ENCODE measurements at regions not wholly inside any gene's neighbourhood (a gene's known extent, or its start where the extent isn't known, plus 50 kb on each side); places are given as distances from the start of the nearest gene placed in this dataset.

GRCh38 chr2:223109341-223109740, 57.4 kb downstream of the KCNE4 start:
- TF ChIP-seq EZH2 (IDR thresholded peaks at IDR 0.05; ENCODE audit: insufficient read depth, low read length): no peak
- TF ChIP-seq CTCF (IDR thresholded peaks at IDR 0.05; ENCODE audit: insufficient read depth, low read depth, low read length): no peak
- Histone ChIP-seq H3K27me3 (ENCODE audit: insufficient read depth, low read length) (no peaks in the 10 kb centered on the region), H3K9me3 (ENCODE audit: insufficient read depth, low read depth, low read length) (no peaks in the 10 kb centered on the region), H4K20me1 (ENCODE audit: insufficient read depth, low read length) (no peaks in the 10 kb centered on the region), H3K79me2 (ENCODE audit: insufficient read depth, low read length) (no peaks in the 10 kb centered on the region), H2AFZ (ENCODE audit: low read depth, low read length) (no peak overlapping the region), H3K4me1 (ENCODE audit: insufficient read depth, low read length) (peaks cover 2% of the 10 kb centered on the region), H3K36me3 (ENCODE audit: insufficient read depth, low read length) (no peaks in the 10 kb centered on the region), H3K4me3 (ENCODE audit: insufficient read depth, low read depth, low read length) (no peak overlapping the region), H3K4me2 (ENCODE audit: low read length) (no peak overlapping the region), H3K27ac (ENCODE audit: low read depth, low read length) (no peak overlapping the region), H3K9ac (ENCODE audit: low read length) (no peak overlapping the region)
- Mint-ChIP-seq H3K9me3 (ENCODE audit: unreplicated experiment) (peaks cover 1% of the 10 kb centered on the region), H3K27ac (ENCODE audit: unreplicated experiment) (no peak overlapping the region), H3K4me1 (ENCODE audit: low read depth, unreplicated experiment) (peaks cover 10% of the 10 kb centered on the region), H3K4me3 (ENCODE audit: unreplicated experiment) (no peak overlapping the region), H3K27me3 (ENCODE audit: low read depth, unreplicated experiment) (no peaks in the 10 kb centered on the region), H3K36me3 (ENCODE audit: low read depth, unreplicated experiment) (no peaks in the 10 kb centered on the region)
- FAIRE-seq: no peak
- peak; percentile 69 for DNase-seq (ENCODE audit: low read depth)

- no peaks in the 10 kb centered on the region for H3K27me3 ChIP-seq (ENCODE audit: insufficient read depth, low read length)
- no peak overlapping the region for H2AFZ ChIP-seq (ENCODE audit: low read depth, low read length)
- DNase-seq (ENCODE audit: low read depth) (no peak), FAIRE-seq (peak; percentile 26)
- no peaks in the 10 kb centered on the region for H3K36me3 ChIP-seq (ENCODE audit: insufficient read depth, low read length)
- Mint-ChIP-seq H3K4me1 (ENCODE audit: low read depth, unreplicated experiment) (peaks cover 10% of the 10 kb centered on the region), H3K27ac (ENCODE audit: unreplicated experiment) (no peak overlapping the region), H3K36me3 (ENCODE audit: low read depth, unreplicated experiment) (no peaks in the 10 kb centered on the region), H3K27me3 (ENCODE audit: low read depth, unreplicated experiment) (peaks cover 2% of the 10 kb centered on the region), H3K4me3 (ENCODE audit: unreplicated experiment) (no peak overlapping the region), H3K9me3 (ENCODE audit: unreplicated experiment) (peaks cover 1% of the 10 kb centered on the region)
- no peak overlapping the region for H3K9ac ChIP-seq (ENCODE audit: low read length)
- no peak overlapping the region for H3K4me3 ChIP-seq (ENCODE audit: insufficient read depth, low read depth, low read length)
- peaks cover 2% of the 10 kb centered on the region for H3K4me1 ChIP-seq (ENCODE audit: insufficient read depth, low read length)
- H3K9me3 ChIP-seq (ENCODE audit: insufficient read depth, low read depth, low read length): no peaks in the 10 kb centered on the region
- TF ChIP-seq EZH2 (IDR thresholded peaks at IDR 0.05; ENCODE audit: insufficient read depth, low read length): no peak
- TF ChIP-seq CTCF (IDR thresholded peaks at IDR 0.05; ENCODE audit: insufficient read depth, low read depth, low read length): no peak
- no peaks in the 10 kb centered on the region for H3K79me2 ChIP-seq (ENCODE audit: insufficient read depth, low read length)
- H3K27ac ChIP-seq (ENCODE audit: low read depth, low read length): no peak overlapping the region
- H3K4me2 ChIP-seq (ENCODE audit: low read length): no peak overlapping the region
- H4K20me1 ChIP-seq (ENCODE audit: insufficient read depth, low read length): no peaks in the 10 kb centered on the region
Measured at GRCh38 chr2:223113161-223113560, 61.2 kb downstream of the KCNE4 start.

- no peak for DNase-seq (ENCODE audit: low read depth)
- Histone ChIP-seq H2AFZ (ENCODE audit: low read depth, low read length) (no peak overlapping the region), H3K9ac (ENCODE audit: low read length) (no peak overlapping the region), H3K27me3 (ENCODE audit: insufficient read depth, low read length) (no peaks in the 10 kb centered on the region), H3K4me1 (ENCODE audit: insufficient read depth, low read length) (peaks cover 2% of the 10 kb centered on the region), H3K4me2 (ENCODE audit: low read length) (no peak overlapping the region), H4K20me1 (ENCODE audit: insufficient read depth, low read length) (no peaks in the 10 kb centered on the region), H3K27ac (ENCODE audit: low read depth, low read length) (no peak overlapping the region), H3K4me3 (ENCODE audit: insufficient read depth, low read depth, low read length) (no peak overlapping the region), H3K79me2 (ENCODE audit: insufficient read depth, low read length) (no peaks in the 10 kb centered on the region), H3K36me3 (ENCODE audit: insufficient read depth, low read length) (no peaks in the 10 kb centered on the region), H3K9me3 (ENCODE audit: insufficient read depth, low read depth, low read length) (no peaks in the 10 kb centered on the region)
- H3K4me1 Mint-ChIP-seq (ENCODE audit: low read depth, unreplicated experiment): peaks cover 4% of the 10 kb centered on the region
- no peak overlapping the region for H3K4me3 Mint-ChIP-seq (ENCODE audit: unreplicated experiment)
- TF ChIP-seq CTCF (IDR thresholded peaks at IDR 0.05; ENCODE audit: insufficient read depth, low read depth, low read length) (no peak), EZH2 (IDR thresholded peaks at IDR 0.05; ENCODE audit: insufficient read depth, low read length) (no peak)
- FAIRE-seq: no peak
- peaks cover 2% of the 10 kb centered on the region for H3K27me3 Mint-ChIP-seq (ENCODE audit: low read depth, unreplicated experiment)
- no peak overlapping the region for H3K27ac Mint-ChIP-seq (ENCODE audit: unreplicated experiment)
- peaks cover 1% of the 10 kb centered on the region for H3K9me3 Mint-ChIP-seq (ENCODE audit: unreplicated experiment)
- H3K36me3 Mint-ChIP-seq (ENCODE audit: low read depth, unreplicated experiment): no peaks in the 10 kb centered on the region
Measured at GRCh38 chr2:223114170-223114569, 62.2 kb downstream of the KCNE4 start.
